ENCODE measurements at regions not wholly inside any gene's neighbourhood (a gene's known extent, or its start where the extent isn't known, plus 50 kb on each side); places are given as distances from the start of the nearest gene placed in this dataset.
A peak's percentile ranks its signal among the peaks of the same experiment; 100 is the strongest.

DNA sequence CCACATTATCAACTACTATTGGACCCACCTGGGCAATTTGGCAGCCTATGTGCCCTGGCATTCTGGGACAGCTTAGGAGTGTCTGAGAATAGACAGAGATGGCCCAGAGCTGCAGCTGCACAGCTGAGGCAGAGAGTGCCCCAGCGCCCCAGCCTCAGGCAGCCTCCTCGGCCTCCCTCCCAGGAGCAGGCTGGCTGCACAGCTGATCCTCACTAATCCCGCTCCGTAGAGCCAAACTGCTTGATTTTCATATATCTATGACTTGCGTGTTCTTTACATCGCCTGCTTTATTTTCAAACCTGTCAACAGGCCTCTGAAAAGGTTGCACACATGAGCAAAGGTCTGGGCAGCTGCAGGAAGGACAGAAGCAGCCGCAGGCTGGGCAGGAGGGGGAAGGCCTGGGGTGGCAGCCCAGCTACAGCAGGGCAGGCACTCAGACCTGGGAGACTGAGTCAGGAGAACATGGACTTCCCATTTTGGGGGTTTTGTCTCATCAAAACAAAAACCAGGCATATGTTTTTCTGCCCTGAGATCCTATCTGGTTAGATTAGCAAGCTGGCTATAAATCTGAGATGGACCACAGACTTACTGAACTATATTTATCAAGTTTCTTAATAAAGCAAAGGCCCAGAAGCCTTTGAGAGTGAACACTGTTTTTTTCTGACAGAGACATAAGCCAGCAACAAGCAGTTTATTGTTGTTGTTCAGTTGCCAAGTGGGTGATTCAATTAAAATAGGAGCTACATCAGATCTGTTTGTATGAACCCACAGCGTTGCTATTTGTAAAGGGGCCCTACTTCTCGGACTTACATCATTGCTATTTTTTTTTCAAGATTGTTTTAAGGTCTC, 301.8 kb upstream of the DUSP10 start:
- DNase-seq (ENCODE audit: low spot score) = peak; percentile 57

- peak; percentile 59 for DNase-seq (ENCODE audit: low spot score)
These were observed 300.2 kb upstream of the DUSP10 start for GRCh38 chr1:222042120-222042519.

DNA sequence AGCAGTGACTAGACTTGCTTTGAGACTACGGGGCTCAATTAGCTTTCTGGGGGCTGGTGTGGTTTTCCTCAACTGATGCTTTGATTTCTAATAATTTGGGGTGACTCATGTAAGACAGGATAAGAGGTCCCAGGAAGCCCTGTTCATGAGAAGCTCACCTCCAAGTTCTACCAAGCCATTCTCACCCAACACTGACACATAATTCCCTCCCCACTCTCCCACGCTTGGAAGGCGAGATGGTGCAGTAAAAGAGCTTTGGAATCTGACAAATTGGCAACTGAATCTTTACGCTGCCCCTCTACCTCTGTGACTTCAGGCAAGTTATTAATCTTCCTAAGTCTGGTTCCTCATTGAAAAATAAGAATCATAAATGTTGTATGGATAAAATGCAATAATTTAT, 299.1 kb upstream of the DUSP10 start:
- no peak for DNase-seq (ENCODE audit: low spot score)

DNA sequence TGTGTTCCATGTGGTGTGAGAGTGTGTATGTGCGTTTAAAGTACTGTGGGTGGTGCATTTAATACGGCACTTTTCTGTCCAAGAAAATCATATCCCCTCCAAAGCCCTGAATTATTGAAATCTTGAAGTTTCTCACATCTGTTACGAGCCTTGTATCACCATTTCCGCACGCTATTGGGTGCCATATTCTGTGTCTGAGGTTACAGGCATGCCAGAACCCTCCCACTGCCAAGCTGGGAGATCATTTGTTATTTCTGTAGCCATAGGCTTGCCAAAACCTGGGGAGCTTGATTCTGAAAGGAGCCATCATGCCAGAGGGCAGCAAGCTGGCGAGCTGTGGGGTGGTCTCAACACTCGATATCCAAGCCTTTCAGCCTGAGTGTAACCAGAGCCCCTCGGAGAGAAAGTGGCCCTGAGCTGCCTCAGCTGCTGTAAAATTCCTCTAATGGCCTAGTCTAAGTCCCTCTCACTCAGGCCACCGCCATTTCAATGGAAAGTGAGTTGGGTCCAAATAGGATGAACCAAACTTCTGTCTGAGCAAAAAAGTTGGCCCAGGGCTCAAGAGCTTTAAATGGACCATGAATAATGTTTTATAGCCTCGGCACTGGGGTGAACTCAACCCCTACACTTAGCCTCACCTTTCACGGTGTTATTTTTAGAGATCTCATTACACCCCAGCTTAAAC, 298.4 kb upstream of the DUSP10 start:
- DNase-seq (ENCODE audit: low spot score) = no peak

DNA sequence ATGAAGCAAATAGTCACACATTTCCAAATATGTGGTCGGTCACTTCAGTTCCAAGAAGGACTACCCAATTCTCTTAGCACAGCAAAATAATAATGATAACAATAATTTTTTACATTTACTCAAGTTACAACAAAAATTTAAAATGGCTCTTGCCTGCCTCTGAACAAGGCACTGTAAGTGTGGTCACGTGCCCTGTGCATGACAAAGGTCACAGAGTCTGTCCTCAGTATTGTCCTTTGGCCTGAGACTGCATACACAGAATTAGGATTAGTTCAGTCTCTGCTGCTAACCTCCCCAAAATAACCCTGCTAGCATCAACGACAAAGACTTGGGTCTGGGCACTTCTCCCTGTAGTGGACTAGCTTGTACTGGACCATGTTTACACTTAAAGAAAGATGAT, 297.1 kb upstream of the DUSP10 start:
- no peak for DNase-seq (ENCODE audit: low spot score)

DNA sequence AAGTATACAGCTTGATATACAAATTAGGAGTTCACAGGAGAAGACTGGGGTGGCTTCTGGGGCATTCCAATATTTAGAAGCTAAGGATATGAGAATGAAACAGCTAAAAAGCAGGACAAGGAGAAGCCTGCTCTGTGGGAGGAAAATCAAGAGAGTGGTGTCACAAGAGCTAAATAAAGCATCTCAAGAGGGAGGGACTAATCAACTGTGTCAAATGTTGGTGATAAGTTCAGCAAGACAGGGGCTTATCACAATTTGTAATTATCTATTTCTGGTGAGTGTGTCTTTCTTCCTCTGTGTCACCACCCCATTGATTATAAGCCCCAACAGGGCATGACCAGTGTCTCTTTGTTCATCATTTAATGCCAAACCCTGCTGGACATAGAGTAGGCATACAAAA, 295.8 kb upstream of the DUSP10 start:
- DNase-seq (ENCODE audit: low spot score) = no peak

GRCh38 chr1:222034790-222035189, 292.9 kb upstream of the DUSP10 start:
- no peak for DNase-seq (ENCODE audit: low spot score)

GRCh38 chr1:222033450-222033849, 291.6 kb upstream of the DUSP10 start:
- DNase-seq (ENCODE audit: low spot score) = no peak

- no peak for DNase-seq (ENCODE audit: low spot score)
These were observed 289.4 kb upstream of the DUSP10 start for GRCh38 chr1:222031318-222031717.

- DNase-seq (ENCODE audit: low spot score) = no peak
These were observed 286.8 kb upstream of the DUSP10 start for GRCh38 chr1:222028676-222029075.

DNA sequence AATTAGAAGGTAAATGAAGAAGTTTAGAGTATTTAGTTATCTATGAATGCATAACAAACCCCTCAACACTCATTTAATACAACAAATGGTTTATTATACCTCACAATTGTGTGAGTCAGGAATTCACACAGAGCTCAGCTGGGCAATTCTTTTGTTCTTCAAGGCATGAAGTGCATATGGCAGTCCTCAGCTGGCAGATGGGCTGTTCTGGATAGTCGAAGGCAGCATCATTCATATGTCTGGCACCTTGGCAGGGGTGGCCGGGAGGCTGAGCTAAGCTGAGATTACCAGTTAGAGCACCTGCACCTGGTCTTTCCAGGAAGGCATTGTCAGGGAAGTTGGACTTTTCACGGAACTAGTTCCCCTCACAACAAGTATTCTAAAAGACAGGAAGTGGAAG, 286.2 kb upstream of the DUSP10 start:
- no peak for DNase-seq (ENCODE audit: low spot score)

- DNase-seq (ENCODE audit: low spot score) = no peak
These were observed 284.4 kb upstream of the DUSP10 start for GRCh38 chr1:222026280-222026679.

DNA sequence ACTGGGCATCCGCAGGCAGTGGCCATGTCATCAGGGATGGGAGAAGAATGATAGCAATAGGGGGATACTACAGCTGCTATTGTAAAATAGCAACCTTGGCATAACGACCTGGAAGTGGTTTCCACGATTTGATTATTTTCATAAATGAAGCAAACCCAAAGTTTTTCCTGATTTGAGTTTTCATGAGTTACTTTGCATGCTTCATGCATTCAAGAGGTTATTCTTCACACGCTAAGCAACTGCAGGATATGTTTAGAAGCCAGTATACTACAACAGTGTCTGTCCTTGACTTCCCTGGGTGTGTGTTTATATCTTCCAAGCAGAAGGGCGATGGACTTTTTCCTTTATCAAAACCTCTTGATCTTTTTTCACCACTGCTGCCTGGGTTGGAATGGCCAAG, 281.1 kb upstream of the DUSP10 start:
- no peak for DNase-seq (ENCODE audit: low spot score)

DNA sequence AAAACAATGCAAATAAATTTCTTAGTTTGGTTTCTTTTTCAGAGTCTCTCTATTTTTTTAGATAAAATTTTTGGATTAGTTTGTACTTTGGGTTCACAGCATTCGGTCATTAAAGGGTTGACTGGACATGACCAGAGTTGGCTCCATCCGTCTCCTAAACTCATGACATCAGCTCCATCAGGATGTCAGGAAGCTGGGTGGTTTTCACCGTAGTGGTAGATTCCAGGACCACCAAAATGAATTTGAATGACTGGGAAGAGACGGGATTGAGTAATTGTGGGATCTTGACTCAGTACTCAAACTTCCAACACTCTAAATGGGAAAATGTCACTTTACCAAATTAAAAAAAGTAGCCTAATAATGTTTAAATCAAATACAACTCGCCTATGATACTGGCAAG, 279.2 kb upstream of the DUSP10 start:
- no peak for DNase-seq (ENCODE audit: low spot score)

- DNase-seq (ENCODE audit: low spot score) = no peak
These were observed 278.7 kb upstream of the DUSP10 start for GRCh38 chr1:222020553-222020952.

DNA sequence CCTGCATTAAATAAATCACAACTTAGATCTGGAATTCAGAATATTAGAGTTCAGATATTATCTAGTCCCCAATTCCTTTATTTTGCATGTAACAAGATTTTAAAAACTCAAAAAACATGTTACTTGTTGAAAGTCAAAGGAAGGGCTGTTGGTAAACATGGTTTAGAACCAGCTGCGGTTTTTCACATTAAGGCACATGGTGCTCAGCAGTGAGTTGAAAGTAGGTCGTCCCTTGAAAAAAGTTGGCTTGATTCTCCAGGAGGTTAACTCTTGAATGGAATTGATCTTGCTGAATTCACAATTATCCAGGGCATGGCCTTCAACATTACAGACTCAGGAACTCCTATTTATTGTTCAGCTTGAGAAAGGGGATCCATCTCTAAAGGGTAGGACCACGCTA, 277.1 kb upstream of the DUSP10 start:
- DNase-seq (ENCODE audit: low spot score) = no peak

DNA sequence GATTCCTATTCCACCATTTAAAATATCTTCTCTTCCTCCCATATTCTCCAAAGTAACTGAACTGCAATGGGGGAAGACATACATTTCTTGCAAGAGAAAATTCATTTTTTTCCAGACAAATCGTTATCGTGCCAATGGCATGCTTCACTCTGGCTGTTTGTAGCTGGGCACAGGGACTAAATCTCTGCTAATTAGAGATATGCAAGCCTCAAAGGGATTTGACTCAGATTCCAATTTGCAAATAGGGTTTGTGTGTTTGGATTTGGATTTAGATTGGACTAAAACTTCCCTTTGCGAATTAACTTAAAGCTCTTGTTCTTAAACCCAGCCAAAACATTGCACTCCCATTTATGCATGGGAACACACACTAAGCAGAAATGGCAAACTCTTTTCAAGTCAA, 276.2 kb upstream of the DUSP10 start:
- no peak for DNase-seq (ENCODE audit: low spot score)

- DNase-seq (ENCODE audit: low spot score) = no peak
These were observed 273.8 kb upstream of the DUSP10 start for GRCh38 chr1:222015686-222016085.

GRCh38 chr1:222014001-222014400, 272.1 kb upstream of the DUSP10 start:
- no peak for DNase-seq (ENCODE audit: low spot score)

DNA sequence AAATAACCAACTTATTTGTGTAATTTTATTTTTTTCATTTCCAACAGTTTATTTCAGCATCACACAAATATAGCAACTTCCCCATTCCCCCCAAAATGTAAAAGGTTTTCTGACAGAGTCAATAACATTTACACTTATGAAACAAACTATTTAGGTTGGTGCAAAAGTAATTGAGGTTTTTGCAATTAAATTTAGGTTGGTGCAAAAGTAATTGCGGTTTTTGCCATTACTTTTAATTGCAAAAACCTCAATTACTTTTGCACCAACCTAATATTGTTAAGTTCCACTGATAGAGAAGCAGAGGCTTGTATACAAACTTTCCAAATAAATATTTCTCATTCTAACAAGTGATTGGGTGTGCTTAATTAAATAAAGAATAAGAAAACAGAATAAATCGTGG, 270.9 kb upstream of the DUSP10 start:
- DNase-seq (ENCODE audit: low spot score) = no peak

- no peak for DNase-seq (ENCODE audit: low spot score)
These were observed 268.4 kb upstream of the DUSP10 start for GRCh38 chr1:222010306-222010705.

- peak; percentile 49 for DNase-seq (ENCODE audit: low spot score)
These were observed 267.3 kb upstream of the DUSP10 start for GRCh38 chr1:222009105-222009730.

GRCh38 chr1:222006715-222007114, 264.8 kb upstream of the DUSP10 start:
- no peak for DNase-seq (ENCODE audit: low spot score)

Measured in A172 (cell line).